ENCODE measurements at regions not wholly inside any gene's neighbourhood (a gene's known extent, or its start where the extent isn't known, plus 50 kb on each side); places are given as distances from the start of the nearest gene placed in this dataset.

DNA sequence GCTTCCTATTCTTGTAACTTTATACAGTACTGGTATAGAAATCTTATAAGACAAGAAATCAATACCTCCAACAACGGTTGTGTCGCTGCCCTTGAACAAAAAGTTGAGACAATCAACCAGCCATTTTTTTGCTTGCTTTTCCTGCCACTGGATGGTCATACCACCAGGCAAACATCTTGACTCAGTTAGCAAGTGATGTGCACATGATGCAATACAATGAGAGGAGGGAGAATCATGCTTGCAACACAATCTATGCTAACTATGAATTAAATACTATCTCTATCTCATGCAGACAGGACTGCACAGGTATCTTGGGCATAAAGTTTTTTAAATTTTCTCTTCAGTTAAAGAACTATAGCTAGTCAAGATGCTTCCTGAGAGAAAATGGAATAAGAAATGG lies 877.7 kb upstream of the CITED2 start:
- TF ChIP-seq SUZ12 (IDR thresholded peaks at IDR 0.05; ENCODE audit: extremely low read depth, insufficient read depth, insufficient read length) (no peak), YY1 (IDR thresholded peaks at IDR 0.05; ENCODE audit: insufficient read depth, insufficient read length) (no peak), ZNF274 (IDR thresholded peaks at IDR 0.05; ENCODE audit: low read depth, low read length) (no peak)
- no peak for DNase-seq (ENCODE audit: low read depth, low spot score)

DNA sequence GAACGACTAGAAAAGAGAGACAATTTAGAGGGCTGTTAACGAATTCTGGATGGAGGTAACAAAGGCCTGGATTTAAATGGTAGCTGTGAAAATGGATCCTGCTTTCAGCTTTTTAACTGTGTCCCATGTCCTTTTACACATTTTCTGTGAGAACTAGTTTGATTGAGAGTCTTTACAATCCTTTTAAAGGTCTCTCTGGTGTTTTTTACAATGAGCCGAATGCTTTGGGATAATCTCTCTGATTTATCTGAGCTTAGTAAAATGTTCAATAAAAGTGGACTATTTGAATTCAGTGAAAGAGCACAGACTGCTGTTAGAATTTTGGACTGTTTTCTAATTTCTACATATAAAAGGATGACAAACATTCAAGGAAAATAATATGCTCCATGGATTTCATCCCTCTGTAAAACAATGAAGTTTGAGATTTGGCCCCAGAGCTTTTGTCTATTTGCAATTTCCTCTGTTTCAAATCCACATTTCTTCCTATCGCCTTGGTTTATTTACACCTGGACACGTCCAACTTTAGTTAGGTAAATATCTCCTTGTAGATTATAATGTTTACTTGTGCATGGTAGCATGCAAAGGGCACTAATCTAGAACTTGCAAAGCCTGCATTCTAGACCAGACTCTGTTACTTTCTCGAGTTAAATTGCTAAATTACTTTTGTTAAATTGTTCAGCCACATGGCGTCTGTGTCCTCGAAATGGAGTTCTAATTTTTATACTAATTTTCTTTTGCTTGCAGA lies 871.0 kb upstream of the CITED2 start:
- Histone ChIP-seq H3K4me3 (ENCODE audit: insufficient read length, low read depth) (no peak overlapping the region), H3K9me3 (ENCODE audit: insufficient read depth, low read length) (no peaks in the 10 kb centered on the region), H3K4me1 (ENCODE audit: insufficient read depth, insufficient read length) (no peaks in the 10 kb centered on the region), H3K9ac (ENCODE audit: insufficient read length, low read depth) (no peak overlapping the region), H3K27me3 (ENCODE audit: insufficient read depth, insufficient read length) (no peaks in the 10 kb centered on the region), H3K36me3 (ENCODE audit: insufficient read depth, insufficient read length, low read length) (no peaks in the 10 kb centered on the region)
- TF ChIP-seq ZNF274 (IDR thresholded peaks at IDR 0.05; ENCODE audit: low read depth, low read length) (no peak), SUZ12 (IDR thresholded peaks at IDR 0.05; ENCODE audit: extremely low read depth, insufficient read depth, insufficient read length) (no peak), YY1 (IDR thresholded peaks at IDR 0.05; ENCODE audit: insufficient read depth, insufficient read length) (no peak)
- no peak for DNase-seq (ENCODE audit: low read depth, low spot score)

More for the DNA sequence above, 877.7 kb upstream of the CITED2 start:
- Histone ChIP-seq H3K4me3 (ENCODE audit: insufficient read length, low read depth) (no peak overlapping the region), H3K9ac (ENCODE audit: insufficient read length, low read depth) (no peak overlapping the region), H3K36me3 (ENCODE audit: insufficient read depth, insufficient read length, low read length) (no peaks in the 10 kb centered on the region), H3K4me1 (ENCODE audit: insufficient read depth, insufficient read length) (no peaks in the 10 kb centered on the region), H3K27me3 (ENCODE audit: insufficient read depth, insufficient read length) (no peaks in the 10 kb centered on the region), H3K9me3 (ENCODE audit: insufficient read depth, low read length) (0 out of 2 replicates have a peak, but pooled peaks cover 4% of the 10 kb centered on the region)

DNA sequence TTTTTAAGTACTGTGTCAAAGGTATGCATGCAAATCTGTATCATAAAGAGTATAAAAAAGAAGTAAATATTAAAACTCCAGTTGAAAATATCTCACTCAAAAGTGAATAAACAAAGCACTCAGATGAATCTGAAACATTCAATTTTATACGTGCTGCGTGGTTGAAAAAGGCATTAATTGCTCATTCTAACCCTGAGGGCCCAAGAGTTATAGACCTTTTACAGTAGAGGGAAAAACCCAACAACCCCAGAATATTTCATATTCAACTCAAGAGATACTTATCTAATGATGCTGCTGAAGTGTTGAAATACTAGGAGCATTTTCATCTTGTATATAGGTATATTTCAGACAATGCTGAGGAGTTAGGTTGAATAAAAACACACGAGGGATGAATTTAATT lies 862.8 kb upstream of the CITED2 start:
- DNase-seq (ENCODE audit: low read depth, low spot score), result no peak
- no peaks in the 10 kb centered on the region for H3K9me3 ChIP-seq (ENCODE audit: insufficient read depth, low read length)

DNA sequence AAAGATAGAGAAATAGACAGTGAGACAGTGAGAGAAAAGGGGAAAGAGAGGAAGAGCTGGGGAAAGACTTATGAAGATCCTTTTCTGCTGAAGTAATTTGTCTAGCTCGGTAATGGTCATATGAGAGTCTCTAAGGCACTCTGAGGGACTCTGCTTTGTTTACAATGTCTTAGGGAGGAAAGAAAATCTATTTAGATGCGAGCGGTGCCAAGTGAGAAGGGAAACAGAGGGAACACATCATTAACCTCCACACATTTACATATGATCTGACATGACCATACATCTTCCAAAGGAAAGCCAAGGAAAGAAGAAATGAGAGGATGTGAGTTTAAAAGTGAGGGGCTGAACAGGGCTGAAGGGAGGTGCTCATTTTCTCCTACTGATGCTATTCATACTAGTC lies 862.3 kb upstream of the CITED2 start:
- Histone ChIP-seq H3K36me3 (ENCODE audit: insufficient read depth, insufficient read length, low read length) (no peaks in the 10 kb centered on the region), H3K4me3 (ENCODE audit: insufficient read length, low read depth) (no peak overlapping the region), H3K27me3 (ENCODE audit: insufficient read depth, insufficient read length) (no peaks in the 10 kb centered on the region), H3K9ac (ENCODE audit: insufficient read length, low read depth) (no peak overlapping the region), H3K9me3 (ENCODE audit: insufficient read depth, low read length) (no peaks in the 10 kb centered on the region), H3K4me1 (ENCODE audit: insufficient read depth, insufficient read length) (no peaks in the 10 kb centered on the region)
- no peak for DNase-seq (ENCODE audit: low read depth, low spot score)
- TF ChIP-seq SUZ12 (IDR thresholded peaks at IDR 0.05; ENCODE audit: extremely low read depth, insufficient read depth, insufficient read length), result no peak
- TF ChIP-seq YY1 (IDR thresholded peaks at IDR 0.05; ENCODE audit: insufficient read depth, insufficient read length), result no peak
- TF ChIP-seq ZNF274 (IDR thresholded peaks at IDR 0.05; ENCODE audit: low read depth, low read length), result no peak

More for the DNA sequence above, 862.8 kb upstream of the CITED2 start:
- Histone ChIP-seq H3K27me3 (ENCODE audit: insufficient read depth, insufficient read length) (no peaks in the 10 kb centered on the region), H3K36me3 (ENCODE audit: insufficient read depth, insufficient read length, low read length) (no peaks in the 10 kb centered on the region), H3K9ac (ENCODE audit: insufficient read length, low read depth) (no peak overlapping the region), H3K4me1 (ENCODE audit: insufficient read depth, insufficient read length) (no peaks in the 10 kb centered on the region), H3K4me3 (ENCODE audit: insufficient read length, low read depth) (no peak overlapping the region)
- TF ChIP-seq YY1 (IDR thresholded peaks at IDR 0.05; ENCODE audit: insufficient read depth, insufficient read length), result no peak
- TF ChIP-seq ZNF274 (IDR thresholded peaks at IDR 0.05; ENCODE audit: low read depth, low read length), result no peak
- TF ChIP-seq SUZ12 (IDR thresholded peaks at IDR 0.05; ENCODE audit: extremely low read depth, insufficient read depth, insufficient read length), result no peak

DNA sequence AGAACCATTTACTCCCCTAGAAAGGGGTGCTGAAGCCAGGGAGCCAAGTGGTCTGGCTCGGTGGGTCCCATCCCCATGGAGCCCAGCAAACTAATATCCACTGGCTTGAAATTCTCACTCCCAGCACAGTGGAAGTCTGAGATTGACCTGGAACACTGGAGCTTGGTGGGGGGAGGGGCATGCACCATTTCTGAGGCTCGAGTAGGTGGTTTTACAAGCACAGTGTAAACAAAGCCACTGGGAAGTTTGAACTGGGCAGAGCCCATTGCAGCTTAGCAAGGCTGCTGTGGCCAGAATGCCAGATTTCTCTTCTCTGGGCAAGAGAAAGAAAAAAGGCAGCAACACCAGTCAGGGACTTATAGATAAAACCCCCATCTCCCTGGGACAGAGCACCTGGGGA lies 855.8 kb upstream of the CITED2 start:
- H3K36me3 ChIP-seq (ENCODE audit: insufficient read depth, insufficient read length, low read length), result no peaks in the 10 kb centered on the region
- H3K4me1 ChIP-seq (ENCODE audit: insufficient read depth, insufficient read length), result no peaks in the 10 kb centered on the region
- no peak for TF ChIP-seq YY1 (IDR thresholded peaks at IDR 0.05; ENCODE audit: insufficient read depth, insufficient read length)
- no peak for TF ChIP-seq ZNF274 (IDR thresholded peaks at IDR 0.05; ENCODE audit: low read depth, low read length)
- no peak for TF ChIP-seq SUZ12 (IDR thresholded peaks at IDR 0.05; ENCODE audit: extremely low read depth, insufficient read depth, insufficient read length)
- no peak overlapping the region for H3K4me3 ChIP-seq (ENCODE audit: insufficient read length, low read depth)
- DNase-seq (ENCODE audit: low read depth, low spot score), result no peak
- H3K9ac ChIP-seq (ENCODE audit: insufficient read length, low read depth), result no peak overlapping the region
- no peaks in the 10 kb centered on the region for H3K9me3 ChIP-seq (ENCODE audit: insufficient read depth, low read length)
- H3K27me3 ChIP-seq (ENCODE audit: insufficient read depth, insufficient read length), result no peaks in the 10 kb centered on the region

DNA sequence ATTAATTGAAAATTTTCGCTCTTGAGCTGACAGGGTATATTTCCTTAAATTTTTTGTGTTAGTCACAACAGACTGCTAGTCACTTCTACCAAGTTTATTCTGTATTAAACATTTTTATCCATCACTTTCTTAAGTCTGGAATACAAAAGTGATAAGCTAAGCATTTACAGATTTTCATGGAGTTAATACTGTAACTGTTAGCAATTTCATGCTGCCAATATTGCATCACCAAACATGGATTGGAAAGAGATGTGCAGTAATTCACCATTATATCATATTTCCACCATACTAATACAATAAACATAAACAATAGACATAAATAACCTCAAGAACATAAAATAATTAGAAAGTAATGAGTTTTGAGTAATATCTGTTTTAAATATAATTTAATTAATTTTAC lies 854.0 kb upstream of the CITED2 start:
- H3K36me3 ChIP-seq (ENCODE audit: insufficient read depth, insufficient read length, low read length), result no peaks in the 10 kb centered on the region
- no peak overlapping the region for H3K4me3 ChIP-seq (ENCODE audit: insufficient read length, low read depth)
- DNase-seq (ENCODE audit: low read depth, low spot score), result no peak
- no peaks in the 10 kb centered on the region for H3K27me3 ChIP-seq (ENCODE audit: insufficient read depth, insufficient read length)
- TF ChIP-seq YY1 (IDR thresholded peaks at IDR 0.05; ENCODE audit: insufficient read depth, insufficient read length) (no peak), SUZ12 (IDR thresholded peaks at IDR 0.05; ENCODE audit: extremely low read depth, insufficient read depth, insufficient read length) (no peak), ZNF274 (IDR thresholded peaks at IDR 0.05; ENCODE audit: low read depth, low read length) (no peak)
- no peak overlapping the region for H3K9ac ChIP-seq (ENCODE audit: insufficient read length, low read depth)
- no peaks in the 10 kb centered on the region for H3K9me3 ChIP-seq (ENCODE audit: insufficient read depth, low read length)
- H3K4me1 ChIP-seq (ENCODE audit: insufficient read depth, insufficient read length), result no peaks in the 10 kb centered on the region

DNA sequence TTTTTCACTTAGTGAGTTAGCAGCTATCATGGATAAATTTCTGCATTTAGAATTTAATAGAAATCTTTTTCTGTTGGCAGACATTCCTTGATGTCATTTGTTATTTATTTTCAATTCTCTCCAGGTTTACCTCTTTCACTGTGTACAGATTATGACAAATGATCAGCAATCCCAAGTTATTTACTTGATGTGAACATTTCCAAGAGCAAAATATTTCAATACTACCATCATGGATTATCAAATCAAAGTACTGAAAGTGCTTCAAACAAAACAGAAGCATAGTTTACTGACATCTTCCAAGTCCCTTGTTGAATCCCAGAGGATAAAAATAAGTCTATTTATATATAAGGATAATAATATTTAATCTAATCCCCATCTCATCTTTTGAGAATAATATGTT lies 852.2 kb upstream of the CITED2 start:
- DNase-seq (ENCODE audit: low read depth, low spot score), result no peak
- no peaks in the 10 kb centered on the region for H3K9me3 ChIP-seq (ENCODE audit: insufficient read depth, low read length)
- TF ChIP-seq SUZ12 (IDR thresholded peaks at IDR 0.05; ENCODE audit: extremely low read depth, insufficient read depth, insufficient read length), result no peak
- no peak for TF ChIP-seq ZNF274 (IDR thresholded peaks at IDR 0.05; ENCODE audit: low read depth, low read length)
- no peak for TF ChIP-seq YY1 (IDR thresholded peaks at IDR 0.05; ENCODE audit: insufficient read depth, insufficient read length)
- H3K36me3 ChIP-seq (ENCODE audit: insufficient read depth, insufficient read length, low read length), result no peaks in the 10 kb centered on the region
- no peaks in the 10 kb centered on the region for H3K27me3 ChIP-seq (ENCODE audit: insufficient read depth, insufficient read length)
- no peak overlapping the region for H3K9ac ChIP-seq (ENCODE audit: insufficient read length, low read depth)
- no peak overlapping the region for H3K4me3 ChIP-seq (ENCODE audit: insufficient read length, low read depth)
- H3K4me1 ChIP-seq (ENCODE audit: insufficient read depth, insufficient read length), result no peaks in the 10 kb centered on the region
